ENCODE measurements at regions not wholly inside any gene's neighbourhood (a gene's known extent, or its start where the extent isn't known, plus 50 kb on each side); places are given as distances from the start of the nearest gene placed in this dataset.

DNA sequence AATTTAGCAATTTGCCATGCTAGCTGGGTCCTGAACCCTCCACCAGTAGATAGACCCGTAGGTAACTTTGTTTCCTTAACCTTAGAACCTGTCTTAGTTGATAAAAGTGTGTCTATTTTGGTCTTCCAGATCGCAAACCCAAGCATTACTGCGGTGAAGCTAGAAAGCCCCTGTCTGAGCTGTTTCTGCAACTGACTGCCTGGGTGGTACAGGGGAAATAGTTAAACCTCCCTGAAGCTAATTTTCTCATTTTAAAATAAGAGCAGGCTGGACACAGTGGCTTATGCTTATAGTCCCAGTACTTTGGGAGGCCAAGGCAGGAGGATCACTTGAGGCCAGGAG lies 67.9 kb upstream of the EPCAM start:
- Histone ChIP-seq H3K4me3 (peak overlapping the region; percentile 52), H3K36me3 (ENCODE audit: control insufficient read depth in 2 of 2, insufficient read depth in 2 of 2, low read length in 1 of 2) (no peaks in the 10 kb centered on the region), H3K4me1 (ENCODE audit: control insufficient read depth, insufficient read depth, low read length) (peaks cover 29% of the 10 kb centered on the region), H3K9ac (ENCODE audit: control insufficient read depth, insufficient read depth, low read length) (peak overlapping the region; percentile 42), H3K79me2 (ENCODE audit: control insufficient read depth, insufficient read depth, low read length) (no peaks in the 10 kb centered on the region), H3K27me3 (replicated peaks in 1 of 2; ENCODE audit: control insufficient read depth in 2 of 2, insufficient read depth in 2 of 2, low read length in 1 of 2) (no peaks in the 10 kb centered on the region), H3K4me2 (ENCODE audit: control insufficient read depth, insufficient read depth) (peak overlapping the region; percentile 67), H2AFZ (ENCODE audit: control insufficient read depth, low read depth, low read length) (peak overlapping the region; percentile 49), H3K27ac (ENCODE audit: control insufficient read depth, insufficient read depth) (peak overlapping the region; percentile 65), H3K9me3 (replicated peaks; ENCODE audit: control insufficient read depth, insufficient read depth, low read length) (no peaks in the 10 kb centered on the region), H4K20me1 (ENCODE audit: control insufficient read depth, insufficient read depth) (no peaks in the 10 kb centered on the region)
- ChIA-PET RAD21 (ENCODE audit: unreplicated experiment) (interaction anchor here (0.9 to 3.2 kb wide), 23 partner anchors 9 to 450 kb away, joined by 3 to 129 read pairs (median 5); no protein-coding TSS in a partner anchor), CTCF (interaction anchor here (0.7 to 2.7 kb wide), 17 partner anchors 9 to 383 kb away, joined by 3 to 40 read pairs (median 6); no protein-coding TSS in a partner anchor), POLR2A (interaction anchor here (0.8 to 4.3 kb wide), 14 partner anchors 9 to 319 kb away, joined by 3 to 82 read pairs (median 5); no protein-coding TSS in a partner anchor), SMC1A (ENCODE audit: uncharacterized antibody, unreplicated experiment) (interaction anchor here (0.6 to 6.9 kb wide), 22 partner anchors 9 to 452 kb away, joined by 3 to 145 read pairs (median 6); no protein-coding TSS in a partner anchor)
- DNase-seq (ENCODE audit: low read depth, low spot score) (peak; percentile 61), ATAC-seq (peak; percentile 91), FAIRE-seq (peak; percentile 13)
- 0% methylated on average over 3 of the region's 3 CpGs for WGBS (ENCODE audit: insufficient coverage, insufficient replicate concordance, low lambda C conversion rate, missing lambda C conversion rate)
- BruUV-seq (replicated peaks): no TSS peak
- in situ Hi-C loops (cut with MboI): no loop called here
- intact Hi-C loops (cut with micrococcal nuclease; ENCODE audit: unreplicated experiment): loop anchor here (1.0 kb wide), 1 partner anchor 9 kb away; no protein-coding TSS in a partner anchor
- TF ChIP-seq, protein P1, sequence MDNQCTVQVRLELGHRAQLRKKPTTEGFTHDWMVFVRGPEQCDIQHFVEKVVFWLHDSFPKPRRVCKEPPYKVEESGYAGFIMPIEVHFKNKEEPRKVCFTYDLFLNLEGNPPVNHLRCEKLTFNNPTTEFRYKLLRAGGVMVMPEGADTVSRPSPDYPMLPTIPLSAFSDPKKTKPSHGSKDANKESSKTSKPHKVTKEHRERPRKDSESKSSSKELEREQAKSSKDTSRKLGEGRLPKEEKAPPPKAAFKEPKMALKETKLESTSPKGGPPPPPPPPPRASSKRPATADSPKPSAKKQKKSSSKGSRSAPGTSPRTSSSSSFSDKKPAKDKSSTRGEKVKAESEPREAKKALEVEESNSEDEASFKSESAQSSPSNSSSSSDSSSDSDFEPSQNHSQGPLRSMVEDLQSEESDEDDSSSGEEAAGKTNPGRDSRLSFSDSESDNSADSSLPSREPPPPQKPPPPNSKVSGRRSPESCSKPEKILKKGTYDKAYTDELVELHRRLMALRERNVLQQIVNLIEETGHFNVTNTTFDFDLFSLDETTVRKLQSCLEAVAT (IDR thresholded peaks at IDR 0.05): peak; percentile 64
- TF ChIP-seq SUPT20H (IDR thresholded peaks at IDR 0.05; ENCODE audit: borderline replicate concordance, control insufficient read depth, low read depth, low read length) (no peak), EP300 (IDR thresholded peaks at IDR 0.05; ENCODE audit: borderline replicate concordance in 1 of 2, control insufficient read depth in 1 of 2, low read depth in 2 of 2, low read length in 2 of 2) (no peak; a peak in 1 of 4 replicates), EGR1 (IDR thresholded peaks at IDR 0.05; ENCODE audit: borderline replicate concordance in 1 of 2, low read depth in 2 of 2, low read length in 2 of 2) (no peak), CBFB (IDR thresholded peaks at IDR 0.05; ENCODE audit: low read depth) (0 out of 2 replicates have a peak, but pooled peaks have one; percentile 20), TCF3 (IDR thresholded peaks at IDR 0.05; ENCODE audit: borderline replicate concordance, insufficient read depth, low read depth, low read length) (no peak), NFYA (IDR thresholded peaks at IDR 0.05; ENCODE audit: borderline replicate concordance, low read depth, low read length) (no peak), SREBF2 (IDR thresholded peaks at IDR 0.05; ENCODE audit: low read length) (no peak), NBN (IDR thresholded peaks at IDR 0.05) (no peak), JUND (IDR thresholded peaks at IDR 0.05; ENCODE audit: low read depth, low read length) (no peak), MXI1 (IDR thresholded peaks at IDR 0.05; ENCODE audit: low read depth, low read length) (no peak), KLF5 (IDR thresholded peaks at IDR 0.05; ENCODE audit: partially characterized antibody) (no peak), PAX5 (IDR thresholded peaks at IDR 0.05; ENCODE audit: borderline replicate concordance, low read depth, low read length) (no peak), FOXM1 (IDR thresholded peaks at IDR 0.05; ENCODE audit: low read depth, low read length) (peak; percentile 55; the same call in 1 of the 2 replicates), CREB1 (IDR thresholded peaks at IDR 0.05; ENCODE audit: low read depth) (no peak), MEF2A (IDR thresholded peaks at IDR 0.05; ENCODE audit: insufficient read depth, low read depth, low read length) (peak; percentile 89), MEF2B (IDR thresholded peaks at IDR 0.05; ENCODE audit: partially characterized antibody, poor library complexity, severe bottlenecking) (peak; percentile 85)
- TF ChIP-seq, protein P2, sequence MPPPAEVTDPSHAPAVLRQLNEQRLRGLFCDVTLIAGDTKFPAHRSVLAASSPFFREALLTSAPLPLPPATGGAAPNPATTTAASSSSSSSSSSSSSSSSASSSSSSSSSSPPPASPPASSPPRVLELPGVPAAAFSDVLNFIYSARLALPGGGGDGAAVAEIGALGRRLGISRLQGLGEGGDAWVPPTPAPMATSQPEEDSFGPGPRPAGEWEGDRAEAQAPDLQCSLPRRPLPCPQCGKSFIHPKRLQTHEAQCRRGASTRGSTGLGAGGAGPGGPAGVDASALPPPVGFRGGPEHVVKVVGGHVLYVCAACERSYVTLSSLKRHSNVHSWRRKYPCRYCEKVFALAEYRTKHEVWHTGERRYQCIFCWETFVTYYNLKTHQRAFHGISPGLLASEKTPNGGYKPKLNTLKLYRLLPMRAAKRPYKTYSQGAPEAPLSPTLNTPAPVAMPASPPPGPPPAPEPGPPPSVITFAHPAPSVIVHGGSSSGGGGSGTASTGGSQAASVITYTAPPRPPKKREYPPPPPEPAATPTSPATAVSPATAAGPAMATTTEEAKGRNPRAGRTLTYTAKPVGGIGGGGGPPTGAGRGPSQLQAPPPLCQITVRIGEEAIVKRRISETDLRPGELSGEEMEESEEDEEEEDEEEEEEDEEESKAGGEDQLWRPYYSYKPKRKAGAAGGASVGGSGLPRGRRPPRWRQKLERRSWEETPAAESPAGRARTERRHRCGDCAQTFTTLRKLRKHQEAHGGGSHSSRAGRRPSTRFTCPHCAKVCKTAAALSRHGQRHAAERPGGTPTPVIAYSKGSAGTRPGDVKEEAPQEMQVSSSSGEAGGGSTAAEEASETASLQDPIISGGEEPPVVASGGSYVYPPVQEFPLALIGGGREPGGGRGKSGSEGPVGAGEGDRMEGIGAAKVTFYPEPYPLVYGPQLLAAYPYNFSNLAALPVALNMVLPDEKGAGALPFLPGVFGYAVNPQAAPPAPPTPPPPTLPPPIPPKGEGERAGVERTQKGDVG (CRISPR knock-in tag; IDR thresholded peaks at IDR 0.05): no peak
- TF ChIP-seq, protein P3, sequence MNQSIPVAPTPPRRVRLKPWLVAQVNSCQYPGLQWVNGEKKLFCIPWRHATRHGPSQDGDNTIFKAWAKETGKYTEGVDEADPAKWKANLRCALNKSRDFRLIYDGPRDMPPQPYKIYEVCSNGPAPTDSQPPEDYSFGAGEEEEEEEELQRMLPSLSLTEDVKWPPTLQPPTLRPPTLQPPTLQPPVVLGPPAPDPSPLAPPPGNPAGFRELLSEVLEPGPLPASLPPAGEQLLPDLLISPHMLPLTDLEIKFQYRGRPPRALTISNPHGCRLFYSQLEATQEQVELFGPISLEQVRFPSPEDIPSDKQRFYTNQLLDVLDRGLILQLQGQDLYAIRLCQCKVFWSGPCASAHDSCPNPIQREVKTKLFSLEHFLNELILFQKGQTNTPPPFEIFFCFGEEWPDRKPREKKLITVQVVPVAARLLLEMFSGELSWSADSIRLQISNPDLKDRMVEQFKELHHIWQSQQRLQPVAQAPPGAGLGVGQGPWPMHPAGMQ (IDR thresholded peaks at IDR 0.05; ENCODE audit: borderline replicate concordance): no peak

All from GM12878 (cell line).